A549 (cell line): ENCODE measurements at regions not wholly inside any gene's neighbourhood (a gene's known extent, or its start where the extent isn't known, plus 50 kb on each side); places are given as distances from the start of the nearest gene placed in this dataset.

Experiments
- ELK1 ChIP-seq: fragments of 150-350 bp; IDR thresholded peaks from 2 replicates; pipeline ENCODE4 v1.6.1; 2014; ENCODE audit warnings: low read depth, mild to moderate bottlenecking, low read length
- EP300 ChIP-seq, 2 experiments: fragments of >200 bp; sonication (Bioruptor Twin); formaldehyde crosslinking; IDR thresholded peaks; 2 replicates in 1 of 2; 3 replicates in 1 of 2; pipeline ENCODE4 v1.6.1; 2016 to 2017
- FOSL2 ChIP-seq, 2 experiments: fragments of 450-650 bp in 1 of 2; fragments of >200 bp in 1 of 2; sonication (Bioruptor Twin) in 1 of 2; formaldehyde crosslinking; IDR thresholded peaks; 2 replicates each; pipeline versions ENCODE4 v1.5.0 to v1.6.1; 2016 to 2020; ENCODE audit warnings: mild to moderate bottlenecking in 1 of 2, moderate library complexity in 1 of 2
- NPAS2 ChIP-seq: fragments of 250-450 bp; sonication (Bioruptor Pico); IDR thresholded peaks from 2 replicates; pipeline ENCODE4 v1.8.0; 2022; ENCODE audit warnings: mild to moderate bottlenecking, moderate library complexity, borderline replicate concordance
- POLR2A ChIP-seq: IDR thresholded peaks from 2 replicates; pipeline ENCODE4 v1.6.1; 2012; ENCODE audit warnings: mild to moderate bottlenecking, low read length
- POLR2AphosphoS2 ChIP-seq: conservative IDR thresholded peaks from 2 replicates; pipeline ENCODE4 v1.6.1; 2012; ENCODE audit warnings: low read length, improper control_type of control experiment, inconsistent platforms
- RAD21 ChIP-seq, 2 experiments: fragments of >200 bp in 1 of 2; sonication (Bioruptor Twin) in 1 of 2; formaldehyde crosslinking in 1 of 2; IDR thresholded peaks in 1 of 2; conservative IDR thresholded peaks in 1 of 2; 2 replicates in 1 of 2; 3 replicates in 1 of 2; pipeline ENCODE4 v1.6.1; 2012 to 2018; ENCODE audit warnings: inconsistent platforms in 1 of 2
- RARB ChIP-seq: fragments of 250-450 bp; sonication (Bioruptor Pico); IDR thresholded peaks from 2 replicates; pipeline ENCODE4 v1.8.0; 2021; ENCODE audit warnings: mild to moderate bottlenecking, moderate library complexity
- RNF2 ChIP-seq: fragments of 200-600 bp; sonication (generic); IDR thresholded peaks from 2 replicates; pipeline ENCODE4 v1.6.1; 2016; ENCODE audit warnings: low read depth, mild to moderate bottlenecking, antibody characterized with exemption, moderate library complexity, borderline replicate concordance
- SREBF2 ChIP-seq: fragments of 450-650 bp; IDR thresholded peaks from 2 replicates; pipeline ENCODE4 v1.6.1; 2014; ENCODE audit warnings: mild to moderate bottlenecking, moderate library complexity
- USF2 ChIP-seq: fragments of 450-650 bp; IDR thresholded peaks from 2 replicates; pipeline ENCODE4 v1.6.1; 2014; ENCODE audit warnings: antibody characterized with exemption
- TF ChIP-seq, protein P1 (sequence below): IDR thresholded peaks from 2 replicates; pipeline ENCODE4 v1.6.1; 2012
- TF ChIP-seq, protein P2 (sequence below): fragments of >200 bp; sonication (Bioruptor Twin); formaldehyde crosslinking; IDR thresholded peaks from 3 replicates; pipeline ENCODE4 v1.5.1; 2016
- TF ChIP-seq, protein P3 (sequence below): fragments of 200-600 bp; sonication (generic); IDR thresholded peaks from 2 replicates; pipeline ENCODE4 v1.6.1; 2016; ENCODE audit warnings: antibody characterized with exemption, mild to moderate bottlenecking, moderate library complexity

GRCh38 chr6:53412021-53412715 lies 63.4 kb upstream of the ELOVL5 start:
- TF ChIP-seq RARB (CRISPR knock-in tag) (no peak), RNF2 (no peak), RAD21 (conservative IDR thresholded peaks at IDR 0.05 in 1 of 2, IDR thresholded peaks at IDR 0.05 in 1 of 2) (no peak), NPAS2 (no peak), POLR2A (no peak), USF2 (no peak), FOSL2 (IDR thresholded peaks at IDR 0.05) (no peak), FOSL2 (CRISPR knock-in tag; IDR thresholded peaks at IDR 0.05) (no peak), ELK1 (no peak), POLR2AphosphoS2 (no peak), SREBF2 (no peak), EP300 (IDR thresholded peaks at IDR 0.05) (no peak)
- TF ChIP-seq, protein P1, sequence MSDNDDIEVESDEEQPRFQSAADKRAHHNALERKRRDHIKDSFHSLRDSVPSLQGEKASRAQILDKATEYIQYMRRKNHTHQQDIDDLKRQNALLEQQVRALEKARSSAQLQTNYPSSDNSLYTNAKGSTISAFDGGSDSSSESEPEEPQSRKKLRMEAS = no peak
- TF ChIP-seq, protein P2, sequence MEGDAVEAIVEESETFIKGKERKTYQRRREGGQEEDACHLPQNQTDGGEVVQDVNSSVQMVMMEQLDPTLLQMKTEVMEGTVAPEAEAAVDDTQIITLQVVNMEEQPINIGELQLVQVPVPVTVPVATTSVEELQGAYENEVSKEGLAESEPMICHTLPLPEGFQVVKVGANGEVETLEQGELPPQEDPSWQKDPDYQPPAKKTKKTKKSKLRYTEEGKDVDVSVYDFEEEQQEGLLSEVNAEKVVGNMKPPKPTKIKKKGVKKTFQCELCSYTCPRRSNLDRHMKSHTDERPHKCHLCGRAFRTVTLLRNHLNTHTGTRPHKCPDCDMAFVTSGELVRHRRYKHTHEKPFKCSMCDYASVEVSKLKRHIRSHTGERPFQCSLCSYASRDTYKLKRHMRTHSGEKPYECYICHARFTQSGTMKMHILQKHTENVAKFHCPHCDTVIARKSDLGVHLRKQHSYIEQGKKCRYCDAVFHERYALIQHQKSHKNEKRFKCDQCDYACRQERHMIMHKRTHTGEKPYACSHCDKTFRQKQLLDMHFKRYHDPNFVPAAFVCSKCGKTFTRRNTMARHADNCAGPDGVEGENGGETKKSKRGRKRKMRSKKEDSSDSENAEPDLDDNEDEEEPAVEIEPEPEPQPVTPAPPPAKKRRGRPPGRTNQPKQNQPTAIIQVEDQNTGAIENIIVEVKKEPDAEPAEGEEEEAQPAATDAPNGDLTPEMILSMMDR = no peak
- TF ChIP-seq, protein P3, sequence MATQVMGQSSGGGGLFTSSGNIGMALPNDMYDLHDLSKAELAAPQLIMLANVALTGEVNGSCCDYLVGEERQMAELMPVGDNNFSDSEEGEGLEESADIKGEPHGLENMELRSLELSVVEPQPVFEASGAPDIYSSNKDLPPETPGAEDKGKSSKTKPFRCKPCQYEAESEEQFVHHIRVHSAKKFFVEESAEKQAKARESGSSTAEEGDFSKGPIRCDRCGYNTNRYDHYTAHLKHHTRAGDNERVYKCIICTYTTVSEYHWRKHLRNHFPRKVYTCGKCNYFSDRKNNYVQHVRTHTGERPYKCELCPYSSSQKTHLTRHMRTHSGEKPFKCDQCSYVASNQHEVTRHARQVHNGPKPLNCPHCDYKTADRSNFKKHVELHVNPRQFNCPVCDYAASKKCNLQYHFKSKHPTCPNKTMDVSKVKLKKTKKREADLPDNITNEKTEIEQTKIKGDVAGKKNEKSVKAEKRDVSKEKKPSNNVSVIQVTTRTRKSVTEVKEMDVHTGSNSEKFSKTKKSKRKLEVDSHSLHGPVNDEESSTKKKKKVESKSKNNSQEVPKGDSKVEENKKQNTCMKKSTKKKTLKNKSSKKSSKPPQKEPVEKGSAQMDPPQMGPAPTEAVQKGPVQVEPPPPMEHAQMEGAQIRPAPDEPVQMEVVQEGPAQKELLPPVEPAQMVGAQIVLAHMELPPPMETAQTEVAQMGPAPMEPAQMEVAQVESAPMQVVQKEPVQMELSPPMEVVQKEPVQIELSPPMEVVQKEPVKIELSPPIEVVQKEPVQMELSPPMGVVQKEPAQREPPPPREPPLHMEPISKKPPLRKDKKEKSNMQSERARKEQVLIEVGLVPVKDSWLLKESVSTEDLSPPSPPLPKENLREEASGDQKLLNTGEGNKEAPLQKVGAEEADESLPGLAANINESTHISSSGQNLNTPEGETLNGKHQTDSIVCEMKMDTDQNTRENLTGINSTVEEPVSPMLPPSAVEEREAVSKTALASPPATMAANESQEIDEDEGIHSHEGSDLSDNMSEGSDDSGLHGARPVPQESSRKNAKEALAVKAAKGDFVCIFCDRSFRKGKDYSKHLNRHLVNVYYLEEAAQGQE = no peak
